ENCODE measurements at regions not wholly inside any gene's neighbourhood (a gene's known extent, or its start where the extent isn't known, plus 50 kb on each side); places are given as distances from the start of the nearest gene placed in this dataset.

- TF ChIP-seq CTCF (IDR thresholded peaks at IDR 0.05; ENCODE audit: low read depth, low read length) (no peak), EZH2phosphoT487 (IDR thresholded peaks at IDR 0.05; ENCODE audit: low read depth) (no peak)
These were observed 256.4 kb upstream of the SOX2 start for GRCh38 chr3:181455276-181455675.

Data from OCI-LY3 (cell line).